Thyroid gland (tissue), 4 donors: ENCODE measurements at regions not wholly inside any gene's neighbourhood (a gene's known extent, or its start where the extent isn't known, plus 50 kb on each side); places are given as distances from the start of the nearest gene placed in this dataset.

Experiments
- DNase-seq, 2 donors: peaks; one replicate each; pipeline ENCODE4 v3.0.0-alpha.2; 2019
- H3K27ac ChIP-seq, 3 donors: fragments of 200-600 bp; sonication (generic); 1 replicate in 2 of 3; 2 replicates in 1 of 3; pipeline ENCODE4 v1.5.1; 2016 to 2019; ENCODE audit warnings: mild to moderate bottlenecking in 1 of 3, moderate library complexity in 1 of 3
- H3K27me3 ChIP-seq: fragments of 200-600 bp; sonication (generic); one replicate; pipeline ENCODE4 v1.5.1; 2019
- H3K36me3 ChIP-seq, 2 donors: fragments of 200-600 bp; sonication (generic); one replicate each; pipeline ENCODE4 v1.5.1; 2016 to 2019
- H3K4me1 ChIP-seq, 2 donors: fragments of 200-600 bp; sonication (generic); one replicate each; pipeline ENCODE4 v1.5.1; 2017 to 2019
- H3K4me3 ChIP-seq, 3 donors: fragments of 200-600 bp; sonication (generic); replicated peaks in 1 of 3; 1 replicate in 2 of 3; 2 replicates in 1 of 3; pipeline ENCODE4 v1.5.1; 2016; ENCODE audit warnings: mild to moderate bottlenecking in 1 of 3
- H3K9me3 ChIP-seq: fragments of 200-600 bp; sonication (generic); one replicate; pipeline ENCODE4 v1.5.1; 2017
- CTCF ChIP-seq, 6 experiments: fragments of 200-600 bp in 3 of 6; fragments of 450-650 bp in 3 of 6; sonication (generic) in 3 of 6; IDR thresholded peaks; one replicate each; pipeline ENCODE4 v1.5.1; 2016 to 2019; ENCODE audit warnings: antibody characterized with exemption in 6 of 6, mild to moderate bottlenecking in 2 of 6, inconsistent platforms in 1 of 6, moderate library complexity in 1 of 6
- POLR2A ChIP-seq, 2 donors: fragments of 450-650 bp; IDR thresholded peaks; one replicate each; pipeline ENCODE4 v1.6.1; 2017; ENCODE audit warnings: antibody characterized with exemption in 2 of 2, mild to moderate bottlenecking in 2 of 2, moderate library complexity in 1 of 2
- WGBS, 2 donors: methylation state at CpG; one replicate each; pipeline ENCODE4 v1.1.5; 2017; 5-methylcytosine and 5-hydroxymethylcytosine counted together
- intact Hi-C: fragments of 100-400 bp; cut with DNase I; formaldehyde crosslinking; loops from one replicate; pipeline ENCODE4 v1.15.1; 2023

- TF ChIP-seq POLR2A (IDR thresholded peaks at IDR 0.05) (no peak), CTCF (IDR thresholded peaks at IDR 0.05) (peak in 5 of 6 experiments; percentile 26 to 57 (median 42))
- no peaks in the 10 kb centered on the region for H3K9me3 ChIP-seq
- no peaks in the 10 kb centered on the region for H3K36me3 ChIP-seq
- peak overlapping the region; percentile 2 to 96 (median 64) for H3K27ac ChIP-seq
- 64 to 77% methylated on average over 16 to 20 of the region's 20 CpGs for WGBS, 2 donors
- H3K27me3 ChIP-seq, result no peaks in the 10 kb centered on the region
- intact Hi-C loops, result no loop called here
- peaks cover 7 to 14% of the 10 kb centered on the region in 2 donors for H3K4me1 ChIP-seq
- no peak overlapping the region for H3K4me3 ChIP-seq
- DNase-seq, result peak; percentile 24 to 43
Observed at GRCh38 chr12:107610021-107610859, 75.4 kb upstream of the PWP1 start.

- Histone ChIP-seq H3K9me3 (no peaks in the 10 kb centered on the region), H3K27ac (no peak overlapping the region), H3K4me1 (peaks cover 6 to 21% of the 10 kb centered on the region in 2 donors), H3K27me3 (no peaks in the 10 kb centered on the region), H3K36me3 (no peaks in the 10 kb centered on the region), H3K4me3 (no peak overlapping the region)
- DNase-seq, result no peak
- intact Hi-C loops, result no loop called here
- no peak for TF ChIP-seq POLR2A (IDR thresholded peaks at IDR 0.05)
- TF ChIP-seq CTCF (IDR thresholded peaks at IDR 0.05), result no peak
- WGBS, 2 donors, result 79 to 84% methylated on average over 19 of the region's 19 CpGs
Observed at GRCh38 chr12:107612508-107612907, 73.1 kb upstream of the PWP1 start.

GRCh38 chr12:107616941-107617340, 68.7 kb upstream of the PWP1 start:
- 43 to 80% methylated on average over 5 to 6 of the region's 6 CpGs for WGBS, 2 donors
- Histone ChIP-seq H3K36me3 (peaks cover 5 to 7% of the 10 kb centered on the region in 2 donors), H3K4me1 (peaks cover 0 to 7% of the 10 kb centered on the region in 2 donors), H3K4me3 (no peak overlapping the region), H3K27me3 (no peaks in the 10 kb centered on the region), H3K9me3 (no peaks in the 10 kb centered on the region), H3K27ac (no peak overlapping the region)
- intact Hi-C loops, result no loop called here
- peak; percentile 53 to 60 for DNase-seq
- TF ChIP-seq CTCF (IDR thresholded peaks at IDR 0.05) (no peak), POLR2A (IDR thresholded peaks at IDR 0.05) (no peak)

- intact Hi-C loops, result no loop called here
- no peak for DNase-seq
- H3K27me3 ChIP-seq, result no peaks in the 10 kb centered on the region
Observed at GRCh38 chr12:107618106-107618505, 67.5 kb upstream of the PWP1 start.

More at GRCh38 chr12:107618106-107618505, 67.5 kb upstream of the PWP1 start:
- peaks cover 0 to 9% of the 10 kb centered on the region in 2 donors for H3K4me1 ChIP-seq
- H3K4me3 ChIP-seq, result no peak overlapping the region
- WGBS, 2 donors, result 96 to 97% methylated on average over 5 to 15 of the region's 15 CpGs
- H3K36me3 ChIP-seq, result peaks cover 5 to 7% of the 10 kb centered on the region in 2 donors
- TF ChIP-seq CTCF (IDR thresholded peaks at IDR 0.05) (no peak), POLR2A (IDR thresholded peaks at IDR 0.05) (no peak)
- H3K9me3 ChIP-seq, result no peaks in the 10 kb centered on the region
- H3K27ac ChIP-seq, result no peak overlapping the region
